ENCODE measurements at regions not wholly inside any gene's neighbourhood (a gene's known extent, or its start where the extent isn't known, plus 50 kb on each side); places are given as distances from the start of the nearest gene placed in this dataset.

DNA sequence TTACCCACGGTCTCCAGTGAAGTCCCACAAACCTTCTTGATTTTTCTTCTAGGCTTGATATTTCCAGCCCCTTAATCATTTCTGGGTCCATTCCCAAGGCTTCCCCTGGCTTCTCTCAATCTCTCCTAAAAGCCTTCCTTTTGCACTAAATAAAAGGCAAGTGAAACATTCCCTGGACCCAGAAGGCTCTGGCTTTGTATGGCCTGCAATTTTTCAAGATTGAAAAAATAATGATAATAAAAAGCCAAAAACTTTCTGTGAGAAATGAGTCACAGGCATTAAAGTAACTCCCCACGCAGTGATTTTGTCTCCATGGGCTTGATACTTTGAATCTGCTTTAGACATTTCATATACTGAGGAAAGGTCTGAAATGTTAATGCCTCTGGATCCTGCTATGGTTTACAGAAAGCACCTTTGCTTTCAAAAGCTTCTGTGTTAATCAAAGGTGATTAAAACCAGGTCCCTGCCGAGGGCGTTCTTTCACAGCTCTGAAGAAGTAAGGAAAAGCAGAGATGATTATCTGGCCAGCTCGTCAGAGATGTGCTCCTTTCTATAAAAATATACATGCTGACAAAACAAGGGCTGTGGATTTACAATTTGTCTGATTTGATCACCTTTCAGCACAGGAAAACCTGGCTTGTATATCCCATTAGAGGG lies 118.9 kb upstream of the TMEM72 start:
- H3K4me1 ChIP-seq = peaks cover 7 to 11% of the 10 kb centered on the region in 2 donors

DNA sequence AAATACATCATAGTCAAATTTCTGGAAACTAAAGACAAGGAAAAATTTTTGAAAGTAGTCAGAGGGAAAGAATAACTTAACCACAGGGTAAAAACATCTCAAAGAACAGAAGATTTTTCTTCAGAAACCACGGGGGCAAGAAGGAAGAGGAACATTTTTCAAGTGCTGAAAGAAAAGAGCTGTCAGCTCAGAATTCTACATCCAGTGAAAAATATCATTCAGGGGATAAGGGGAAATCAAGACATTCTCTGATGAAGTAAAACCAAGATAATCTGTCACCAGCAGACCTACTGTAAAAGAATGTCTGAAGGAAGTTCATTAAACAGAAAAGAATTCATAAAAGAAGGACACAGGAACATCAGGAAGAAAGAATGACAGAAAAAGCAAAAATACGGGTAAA lies 111.2 kb upstream of the TMEM72 start:
- Histone ChIP-seq H3K27me3 (no peaks in the 10 kb centered on the region), H3K9me3 (no peaks in the 10 kb centered on the region), H3K4me1 (peaks cover 0 to 13% of the 10 kb centered on the region in 2 donors), H3K36me3 (no peaks in the 10 kb centered on the region), H3K27ac (no peak overlapping the region), H3K4me3 (no peak overlapping the region)
- TF ChIP-seq, protein P1, sequence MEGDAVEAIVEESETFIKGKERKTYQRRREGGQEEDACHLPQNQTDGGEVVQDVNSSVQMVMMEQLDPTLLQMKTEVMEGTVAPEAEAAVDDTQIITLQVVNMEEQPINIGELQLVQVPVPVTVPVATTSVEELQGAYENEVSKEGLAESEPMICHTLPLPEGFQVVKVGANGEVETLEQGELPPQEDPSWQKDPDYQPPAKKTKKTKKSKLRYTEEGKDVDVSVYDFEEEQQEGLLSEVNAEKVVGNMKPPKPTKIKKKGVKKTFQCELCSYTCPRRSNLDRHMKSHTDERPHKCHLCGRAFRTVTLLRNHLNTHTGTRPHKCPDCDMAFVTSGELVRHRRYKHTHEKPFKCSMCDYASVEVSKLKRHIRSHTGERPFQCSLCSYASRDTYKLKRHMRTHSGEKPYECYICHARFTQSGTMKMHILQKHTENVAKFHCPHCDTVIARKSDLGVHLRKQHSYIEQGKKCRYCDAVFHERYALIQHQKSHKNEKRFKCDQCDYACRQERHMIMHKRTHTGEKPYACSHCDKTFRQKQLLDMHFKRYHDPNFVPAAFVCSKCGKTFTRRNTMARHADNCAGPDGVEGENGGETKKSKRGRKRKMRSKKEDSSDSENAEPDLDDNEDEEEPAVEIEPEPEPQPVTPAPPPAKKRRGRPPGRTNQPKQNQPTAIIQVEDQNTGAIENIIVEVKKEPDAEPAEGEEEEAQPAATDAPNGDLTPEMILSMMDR (IDR thresholded peaks at IDR 0.05) = no peak
- no peak for TF ChIP-seq POLR2A (IDR thresholded peaks at IDR 0.05)
- DNase-seq = no peak
- intact Hi-C loops (cut with DNase I; ENCODE audit: low total_unique reads) = no loop called here

More for the DNA sequence above, 118.9 kb upstream of the TMEM72 start:
- intact Hi-C loops (cut with DNase I; ENCODE audit: low total_unique reads) = no loop called here
- Histone ChIP-seq H3K9me3 (no peaks in the 10 kb centered on the region), H3K27ac (peak overlapping the region; percentile 49 to 63), H3K36me3 (no peaks in the 10 kb centered on the region), H3K27me3 (no peaks in the 10 kb centered on the region), H3K4me3 (no peak overlapping the region)
- TF ChIP-seq POLR2A (IDR thresholded peaks at IDR 0.05) = no peak
- TF ChIP-seq, protein P1 (IDR thresholded peaks at IDR 0.05) = no peak
- peak in 1 of 2 donors; percentile 63 for DNase-seq

DNA sequence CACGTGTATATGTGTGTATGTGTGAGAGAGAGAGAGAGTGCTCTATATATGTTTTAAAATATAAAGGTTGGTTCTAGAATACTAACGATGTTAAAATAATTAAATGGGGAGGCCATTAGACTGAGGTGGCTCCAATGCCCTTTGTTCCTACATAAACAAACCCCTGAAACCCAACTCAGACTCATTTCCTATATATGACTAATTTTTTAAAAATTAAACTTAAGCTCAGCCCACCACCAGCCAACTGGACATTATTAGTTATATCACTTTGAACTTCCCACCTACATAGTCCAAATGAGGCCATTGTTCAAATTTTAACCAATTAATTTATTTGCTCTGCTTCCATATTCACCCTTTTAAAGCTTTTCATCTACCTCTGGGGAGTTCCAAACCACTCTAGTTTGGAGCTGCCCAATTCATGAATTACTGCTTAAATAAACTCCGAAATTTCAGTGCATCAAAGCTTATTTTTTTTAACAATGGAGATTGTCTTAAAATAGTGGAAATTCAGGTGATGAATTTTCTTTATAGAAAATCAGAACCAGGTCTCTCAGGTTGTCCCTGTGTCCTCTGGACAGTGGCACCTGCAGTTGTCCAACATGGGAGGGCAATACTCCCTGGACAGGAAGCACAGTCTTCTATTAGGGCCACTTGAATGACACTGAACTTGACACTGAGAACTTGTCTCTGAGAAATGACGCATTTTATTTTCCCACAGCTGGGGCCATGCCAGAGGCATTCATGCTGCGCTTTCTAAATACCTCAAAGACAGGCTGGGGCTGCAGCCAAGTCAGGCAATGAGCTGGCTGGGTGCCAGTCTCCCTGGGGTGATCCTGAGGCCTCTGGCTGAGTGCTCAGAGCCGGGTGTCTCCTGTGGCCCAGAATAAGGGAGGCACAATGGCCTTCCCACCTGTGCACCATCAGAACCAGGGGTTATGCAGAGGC lies 109.5 kb upstream of the TMEM72 start:
- Histone ChIP-seq H3K4me3 (no peak overlapping the region), H3K9me3 (no peaks in the 10 kb centered on the region), H3K27me3 (no peaks in the 10 kb centered on the region), H3K27ac (no peak overlapping the region), H3K4me1 (peaks cover 0 to 13% of the 10 kb centered on the region in 2 donors), H3K36me3 (no peaks in the 10 kb centered on the region)
- intact Hi-C loops (cut with DNase I; ENCODE audit: low total_unique reads) = no loop called here
- TF ChIP-seq, protein P1 (IDR thresholded peaks at IDR 0.05) = no peak
- no peak for TF ChIP-seq POLR2A (IDR thresholded peaks at IDR 0.05)
- DNase-seq = peak; percentile 62 to 68

DNA sequence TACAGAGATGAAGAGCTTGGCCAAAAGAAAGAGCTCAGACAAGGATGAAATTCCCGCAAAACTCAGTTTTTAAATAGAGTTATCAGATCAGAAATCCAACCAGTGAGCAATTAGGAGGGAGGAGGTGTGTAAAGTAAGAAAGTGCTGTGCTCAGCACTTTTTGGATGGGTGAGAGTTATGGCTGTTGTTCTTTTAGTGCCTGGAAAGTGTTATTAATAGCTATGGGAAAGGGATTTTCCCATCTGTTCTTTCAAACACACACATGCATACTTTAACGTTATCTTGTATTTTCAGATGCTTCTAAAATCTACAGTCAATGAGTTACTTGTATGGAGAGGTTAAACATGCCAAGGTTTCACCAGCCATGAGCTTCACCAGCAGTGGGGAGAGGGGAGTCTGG lies 107.3 kb upstream of the TMEM72 start:
- Histone ChIP-seq H3K27me3 (no peaks in the 10 kb centered on the region), H3K27ac (no peak overlapping the region), H3K9me3 (no peaks in the 10 kb centered on the region), H3K4me3 (no peak overlapping the region), H3K4me1 (peaks cover 0 to 13% of the 10 kb centered on the region in 2 donors), H3K36me3 (no peaks in the 10 kb centered on the region)
- no peak for TF ChIP-seq POLR2A (IDR thresholded peaks at IDR 0.05)
- TF ChIP-seq, protein P1 (IDR thresholded peaks at IDR 0.05) = no peak
- no peak for DNase-seq
- intact Hi-C loops (cut with DNase I; ENCODE audit: low total_unique reads) = no loop called here

DNA sequence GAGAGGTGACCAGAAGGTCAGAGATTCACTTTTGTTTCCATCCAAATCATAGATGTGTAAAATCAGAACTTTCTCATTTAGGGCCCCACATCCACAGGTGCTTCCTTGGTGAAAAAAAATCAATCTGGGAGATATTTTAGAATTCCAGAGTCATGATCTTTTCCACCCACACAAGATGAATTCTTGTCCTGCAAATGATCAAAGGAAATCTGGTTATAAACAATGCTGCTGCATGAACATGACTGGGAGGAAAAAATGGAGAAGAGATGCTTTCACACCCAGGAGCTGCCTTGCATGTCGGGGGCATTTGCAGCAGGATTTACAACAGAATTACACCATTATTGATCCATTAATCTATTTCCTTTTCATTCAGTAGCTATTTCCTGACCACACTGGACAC lies 106.5 kb upstream of the TMEM72 start:
- Histone ChIP-seq H3K4me1 (peaks cover 0 to 13% of the 10 kb centered on the region in 2 donors), H3K9me3 (no peaks in the 10 kb centered on the region), H3K4me3 (no peak overlapping the region), H3K27me3 (no peaks in the 10 kb centered on the region), H3K36me3 (no peaks in the 10 kb centered on the region), H3K27ac (no peak overlapping the region)
- DNase-seq = no peak
- no peak for TF ChIP-seq POLR2A (IDR thresholded peaks at IDR 0.05)
- TF ChIP-seq, protein P1 (IDR thresholded peaks at IDR 0.05) = no peak
- intact Hi-C loops (cut with DNase I; ENCODE audit: low total_unique reads) = no loop called here

All from uterus (tissue), 3 donors.